Calu3 (cell line): ENCODE measurements at regions not wholly inside any gene's neighbourhood (a gene's known extent, or its start where the extent isn't known, plus 50 kb on each side); places are given as distances from the start of the nearest gene placed in this dataset.

Source experiments
- BruUV-seq: library from RNA; stranded (reverse); fragments of 400-500 nt; replicated peaks from 2 replicates; lab custom pipeline; 2021; lab: Mats Ljungman, UMichigan
- CTCF ChIA-PET: fragments of 300-600 bp; sonication (Branson Sonifier 250); formaldehyde crosslinking; loops from one replicate; lab custom pipeline; 2022; ENCODE audit warnings: antibody characterized with exemption; lab: Charles Lee
- DNase-seq: peaks from one replicate; pipeline ENCODE4 v3.0.0; 2022
- H3K27ac Mint-ChIP-seq: one replicate; pipeline ENCODE4 v1.8.0; 2022; ENCODE audit warnings: mixed read lengths; ENCODE audit not compliant: unreplicated experiment
- H3K27me3 Mint-ChIP-seq: one replicate; pipeline ENCODE4 v1.8.0; 2022; ENCODE audit warnings: mixed read lengths; ENCODE audit not compliant: unreplicated experiment
- H3K36me3 Mint-ChIP-seq: one replicate; pipeline ENCODE4 v1.8.0; 2022; ENCODE audit warnings: mild to moderate bottlenecking, moderate library complexity, mixed read lengths; ENCODE audit not compliant: insufficient read depth, unreplicated experiment
- H3K4me1 Mint-ChIP-seq: one replicate; pipeline ENCODE4 v1.8.0; 2022; ENCODE audit warnings: mild to moderate bottlenecking, low read depth, mixed read lengths; ENCODE audit not compliant: unreplicated experiment
- H3K4me3 Mint-ChIP-seq: one replicate; pipeline ENCODE4 v1.8.0; 2022; ENCODE audit warnings: mild to moderate bottlenecking, low read depth, moderate library complexity, mixed read lengths; ENCODE audit not compliant: unreplicated experiment
- H3K9me3 Mint-ChIP-seq: one replicate; pipeline ENCODE4 v1.8.0; 2022; ENCODE audit warnings: low read depth, mixed read lengths; ENCODE audit not compliant: unreplicated experiment
- CTCF ChIP-seq: fragments of 200-600 bp; IDR thresholded peaks from one replicate; pipeline ENCODE4 v1.8.0; 2022; ENCODE audit warnings: antibody characterized with exemption; ENCODE audit not compliant: unreplicated experiment
- intact Hi-C: fragments of 100-400 bp; cut with micrococcal nuclease; formaldehyde crosslinking; loops from one replicate; pipeline ENCODE4 v1.10.0; 2022; ENCODE audit not compliant: unreplicated experiment

- H3K4me1 Mint-ChIP-seq = no peaks in the 10 kb centered on the region
- intact Hi-C loops = no loop called here
- no peaks in the 10 kb centered on the region for H3K9me3 Mint-ChIP-seq
- no peak overlapping the region for H3K4me3 Mint-ChIP-seq
- no peaks in the 10 kb centered on the region for H3K36me3 Mint-ChIP-seq
- CTCF ChIA-PET = no interaction called here
- TF ChIP-seq CTCF = no peak
- H3K27me3 Mint-ChIP-seq = peaks cover 44% of the 10 kb centered on the region
- no peak overlapping the region for H3K27ac Mint-ChIP-seq
- BruUV-seq = no TSS peak
- DNase-seq = no peak
Observed at GRCh38 chr17:33680472-33680871, 387.4 kb upstream of the ASIC2 start.

- Mint-ChIP-seq H3K27ac (no peak overlapping the region), H3K36me3 (no peaks in the 10 kb centered on the region), H3K4me1 (no peaks in the 10 kb centered on the region), H3K4me3 (no peak overlapping the region), H3K27me3 (peaks cover 35% of the 10 kb centered on the region), H3K9me3 (no peaks in the 10 kb centered on the region)
- CTCF ChIA-PET = no interaction called here
- intact Hi-C loops = no loop called here
- no TSS peak for BruUV-seq
- DNase-seq = no peak
- TF ChIP-seq CTCF = no peak
Observed at GRCh38 chr17:33682599-33682998, 389.5 kb upstream of the ASIC2 start.

GRCh38 chr17:33684735-33685134 is 391.6 kb upstream of the ASIC2 start:
- Mint-ChIP-seq H3K36me3 (no peaks in the 10 kb centered on the region), H3K4me3 (no peak overlapping the region), H3K27me3 (peaks cover 20% of the 10 kb centered on the region), H3K27ac (no peak overlapping the region), H3K4me1 (no peaks in the 10 kb centered on the region), H3K9me3 (no peaks in the 10 kb centered on the region)
- CTCF ChIA-PET = interaction anchor here (0.6 kb wide), 1 partner anchor 1152 kb away, joined by 10 read pairs; no protein-coding TSS in a partner anchor
- no peak for TF ChIP-seq CTCF
- intact Hi-C loops = no loop called here
- DNase-seq = no peak
- BruUV-seq = no TSS peak

- no peaks in the 10 kb centered on the region for H3K4me1 Mint-ChIP-seq
- TF ChIP-seq CTCF = peak; percentile 19
- H3K9me3 Mint-ChIP-seq = no peaks in the 10 kb centered on the region
- no peak overlapping the region for H3K4me3 Mint-ChIP-seq
- no TSS peak for BruUV-seq
- no peaks in the 10 kb centered on the region for H3K36me3 Mint-ChIP-seq
- no peak overlapping the region for H3K27ac Mint-ChIP-seq
- H3K27me3 Mint-ChIP-seq = peaks cover 10% of the 10 kb centered on the region
- CTCF ChIA-PET = no interaction called here
- DNase-seq = peak; percentile 26
- intact Hi-C loops = no loop called here
Observed at GRCh38 chr17:33686171-33686570, 393.1 kb upstream of the ASIC2 start.

- intact Hi-C loops = no loop called here
- H3K27me3 Mint-ChIP-seq = peaks cover 3% of the 10 kb centered on the region
- no peak for DNase-seq
- CTCF ChIA-PET = no interaction called here
- no peaks in the 10 kb centered on the region for H3K9me3 Mint-ChIP-seq
- no TSS peak for BruUV-seq
- no peaks in the 10 kb centered on the region for H3K4me1 Mint-ChIP-seq
- no peak for TF ChIP-seq CTCF
- H3K4me3 Mint-ChIP-seq = no peak overlapping the region
- no peak overlapping the region for H3K27ac Mint-ChIP-seq
- H3K36me3 Mint-ChIP-seq = no peaks in the 10 kb centered on the region
Observed at GRCh38 chr17:33687831-33688230, 394.7 kb upstream of the ASIC2 start.
